ENCODE measurements at regions not wholly inside any gene's neighbourhood (a gene's known extent, or its start where the extent isn't known, plus 50 kb on each side); places are given as distances from the start of the nearest gene placed in this dataset.

DNA sequence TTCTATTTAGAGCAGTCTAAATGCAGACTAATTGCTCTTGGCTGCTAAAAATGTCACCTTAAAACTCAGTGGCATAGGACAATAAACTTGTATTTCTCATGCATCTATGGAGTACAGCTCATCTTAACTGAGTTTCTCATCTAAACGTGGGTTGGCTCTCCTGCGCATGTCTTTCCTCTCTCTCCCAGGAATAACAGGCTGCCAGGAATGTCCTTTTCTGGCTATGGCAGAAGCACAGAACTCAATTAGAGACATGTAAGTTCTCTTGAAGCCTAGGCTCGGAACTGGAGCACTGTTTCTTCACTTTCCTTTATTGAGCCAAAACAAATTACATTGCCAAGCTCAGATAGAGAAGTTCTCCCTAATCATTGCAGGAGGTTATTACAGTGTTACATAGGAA is 722.3 kb upstream of the FLRT2 start:
- Mint-ChIP-seq H3K9me3 (ENCODE audit: unreplicated experiment) (no peaks in the 10 kb centered on the region), H3K4me3 (ENCODE audit: unreplicated experiment) (no peak overlapping the region), H3K36me3 (ENCODE audit: unreplicated experiment) (no peaks in the 10 kb centered on the region), H3K27me3 (ENCODE audit: unreplicated experiment) (no peaks in the 10 kb centered on the region), H3K27ac (ENCODE audit: unreplicated experiment) (no peak overlapping the region), H3K4me1 (ENCODE audit: unreplicated experiment) (peaks cover 2% of the 10 kb centered on the region)
- TF ChIP-seq, protein P1, sequence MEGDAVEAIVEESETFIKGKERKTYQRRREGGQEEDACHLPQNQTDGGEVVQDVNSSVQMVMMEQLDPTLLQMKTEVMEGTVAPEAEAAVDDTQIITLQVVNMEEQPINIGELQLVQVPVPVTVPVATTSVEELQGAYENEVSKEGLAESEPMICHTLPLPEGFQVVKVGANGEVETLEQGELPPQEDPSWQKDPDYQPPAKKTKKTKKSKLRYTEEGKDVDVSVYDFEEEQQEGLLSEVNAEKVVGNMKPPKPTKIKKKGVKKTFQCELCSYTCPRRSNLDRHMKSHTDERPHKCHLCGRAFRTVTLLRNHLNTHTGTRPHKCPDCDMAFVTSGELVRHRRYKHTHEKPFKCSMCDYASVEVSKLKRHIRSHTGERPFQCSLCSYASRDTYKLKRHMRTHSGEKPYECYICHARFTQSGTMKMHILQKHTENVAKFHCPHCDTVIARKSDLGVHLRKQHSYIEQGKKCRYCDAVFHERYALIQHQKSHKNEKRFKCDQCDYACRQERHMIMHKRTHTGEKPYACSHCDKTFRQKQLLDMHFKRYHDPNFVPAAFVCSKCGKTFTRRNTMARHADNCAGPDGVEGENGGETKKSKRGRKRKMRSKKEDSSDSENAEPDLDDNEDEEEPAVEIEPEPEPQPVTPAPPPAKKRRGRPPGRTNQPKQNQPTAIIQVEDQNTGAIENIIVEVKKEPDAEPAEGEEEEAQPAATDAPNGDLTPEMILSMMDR (IDR thresholded peaks at IDR 0.05): no peak
- no peak for DNase-seq (ENCODE audit: extremely low spot score, unreplicated experiment)

DNA sequence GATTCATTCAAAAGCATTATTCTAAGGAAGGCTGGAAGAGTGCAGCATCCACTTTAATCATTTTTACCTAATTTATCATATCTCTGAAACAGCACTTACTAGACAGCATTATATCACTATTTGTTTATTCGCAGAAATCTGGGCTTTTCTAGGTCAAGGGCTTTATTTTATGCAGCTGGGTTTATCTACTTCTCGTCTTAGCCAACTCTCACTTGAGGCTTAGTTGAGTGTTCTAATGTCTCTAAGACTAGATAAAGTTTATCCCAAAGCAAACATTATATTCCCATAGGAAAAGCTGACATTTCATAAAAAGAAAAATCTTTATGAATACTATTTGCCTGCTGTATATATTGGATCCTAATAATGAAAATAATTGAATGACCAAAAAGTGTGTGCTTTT is 720.8 kb upstream of the FLRT2 start:
- H3K4me3 Mint-ChIP-seq (ENCODE audit: unreplicated experiment): no peak overlapping the region
- H3K36me3 Mint-ChIP-seq (ENCODE audit: unreplicated experiment): no peaks in the 10 kb centered on the region
- no peaks in the 10 kb centered on the region for H3K27me3 Mint-ChIP-seq (ENCODE audit: unreplicated experiment)
- H3K27ac Mint-ChIP-seq (ENCODE audit: unreplicated experiment): no peak overlapping the region
- no peaks in the 10 kb centered on the region for H3K9me3 Mint-ChIP-seq (ENCODE audit: unreplicated experiment)
- DNase-seq (ENCODE audit: extremely low spot score, unreplicated experiment): no peak
- peaks cover 2% of the 10 kb centered on the region for H3K4me1 Mint-ChIP-seq (ENCODE audit: unreplicated experiment)
- TF ChIP-seq, protein P1 (IDR thresholded peaks at IDR 0.05): no peak

DNA sequence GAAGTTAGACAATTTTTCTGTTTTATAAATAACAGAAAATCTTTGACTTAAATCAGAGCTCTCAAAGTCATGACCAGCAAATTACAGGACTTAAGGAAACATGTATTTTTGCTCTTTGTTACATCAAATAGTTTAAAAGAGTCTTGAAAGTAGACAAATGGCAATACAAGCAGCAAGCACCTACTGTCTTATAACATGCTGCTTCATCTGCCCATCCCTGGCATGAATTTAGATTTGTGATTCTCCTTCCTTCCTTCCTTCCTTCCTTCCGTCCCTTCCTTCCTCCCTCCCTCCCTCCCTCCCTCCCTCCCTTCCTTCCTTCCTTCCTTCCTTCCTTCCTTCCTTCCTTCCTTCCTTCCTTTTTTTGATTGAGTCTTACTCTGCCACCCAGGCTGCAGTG is 715.6 kb upstream of the FLRT2 start:
- no peak overlapping the region for H3K4me3 Mint-ChIP-seq (ENCODE audit: unreplicated experiment)
- H3K9me3 Mint-ChIP-seq (ENCODE audit: unreplicated experiment): no peaks in the 10 kb centered on the region
- no peak overlapping the region for H3K27ac Mint-ChIP-seq (ENCODE audit: unreplicated experiment)
- peaks cover 5% of the 10 kb centered on the region for H3K4me1 Mint-ChIP-seq (ENCODE audit: unreplicated experiment)
- TF ChIP-seq, protein P1 (IDR thresholded peaks at IDR 0.05): no peak
- H3K36me3 Mint-ChIP-seq (ENCODE audit: unreplicated experiment): no peaks in the 10 kb centered on the region
- no peaks in the 10 kb centered on the region for H3K27me3 Mint-ChIP-seq (ENCODE audit: unreplicated experiment)
- no peak for DNase-seq (ENCODE audit: extremely low spot score, unreplicated experiment)

DNA sequence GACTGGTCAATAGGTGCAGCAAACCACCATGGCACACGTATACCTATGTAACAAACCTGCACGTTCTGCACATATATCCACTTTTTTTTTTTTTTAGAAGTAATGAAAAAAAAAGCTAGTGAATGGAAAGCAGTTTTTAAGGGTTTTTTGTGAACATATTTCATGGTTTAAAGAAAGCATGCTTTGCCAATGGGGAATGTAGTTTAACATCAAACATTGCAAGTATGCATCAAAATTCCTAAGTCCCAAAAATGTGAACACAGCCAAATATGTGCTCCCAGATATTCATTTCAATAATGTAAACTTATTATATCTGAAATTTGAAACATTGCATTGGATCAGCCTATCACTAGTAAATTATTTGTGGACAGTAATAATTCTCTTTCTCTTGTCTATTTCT is 710.4 kb upstream of the FLRT2 start:
- no peaks in the 10 kb centered on the region for H3K36me3 Mint-ChIP-seq (ENCODE audit: unreplicated experiment)
- TF ChIP-seq, protein P1 (IDR thresholded peaks at IDR 0.05): no peak
- H3K27ac Mint-ChIP-seq (ENCODE audit: unreplicated experiment): no peak overlapping the region
- H3K4me1 Mint-ChIP-seq (ENCODE audit: unreplicated experiment): peaks cover 14% of the 10 kb centered on the region
- H3K27me3 Mint-ChIP-seq (ENCODE audit: unreplicated experiment): no peaks in the 10 kb centered on the region
- peaks cover 3% of the 10 kb centered on the region for H3K9me3 Mint-ChIP-seq (ENCODE audit: unreplicated experiment)
- H3K4me3 Mint-ChIP-seq (ENCODE audit: unreplicated experiment): no peak overlapping the region
- no peak for DNase-seq (ENCODE audit: extremely low spot score, unreplicated experiment)

DNA sequence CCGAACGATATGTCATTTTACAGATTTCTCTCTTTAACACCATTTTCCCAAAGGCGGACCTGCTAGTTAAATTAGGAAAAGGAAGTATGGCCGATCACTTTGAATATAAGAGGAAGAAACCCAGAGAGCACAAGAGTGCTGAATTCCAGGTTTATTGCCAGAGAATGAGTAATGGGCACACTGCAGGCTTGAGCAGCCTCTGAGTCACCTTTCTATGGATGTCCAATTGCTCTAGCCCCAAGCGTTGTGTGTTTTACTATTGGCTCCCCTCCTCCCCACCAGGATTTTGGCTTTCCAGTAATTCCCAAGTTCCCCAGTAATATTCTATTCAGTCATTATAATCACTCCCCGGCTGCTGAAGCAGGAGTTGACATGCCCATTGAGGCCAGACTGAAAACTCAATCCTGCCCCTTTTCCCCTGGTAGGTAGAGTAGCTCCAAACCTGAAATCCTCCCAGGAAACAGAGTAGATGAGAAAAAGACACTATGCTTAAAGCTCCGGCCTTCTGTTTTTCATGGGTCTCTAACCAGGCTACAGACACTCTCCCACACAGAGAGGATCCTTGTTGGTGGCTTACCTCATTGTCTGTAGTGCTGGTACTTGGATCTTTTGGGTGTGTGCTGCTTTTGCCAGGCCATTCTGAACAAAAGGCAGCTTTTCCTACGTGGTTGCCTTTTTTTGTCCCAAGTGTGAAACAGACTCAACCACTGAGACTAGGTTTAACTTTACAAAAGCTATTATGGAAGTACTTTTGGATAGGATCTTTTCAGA is 704.3 kb upstream of the FLRT2 start:
- H3K4me1 Mint-ChIP-seq (ENCODE audit: unreplicated experiment): peaks cover 20% of the 10 kb centered on the region
- H3K27ac Mint-ChIP-seq (ENCODE audit: unreplicated experiment): no peak overlapping the region
- H3K27me3 Mint-ChIP-seq (ENCODE audit: unreplicated experiment): no peaks in the 10 kb centered on the region
- TF ChIP-seq, protein P1 (IDR thresholded peaks at IDR 0.05): no peak
- H3K9me3 Mint-ChIP-seq (ENCODE audit: unreplicated experiment): peaks cover 3% of the 10 kb centered on the region
- H3K4me3 Mint-ChIP-seq (ENCODE audit: unreplicated experiment): no peak overlapping the region
- no peaks in the 10 kb centered on the region for H3K36me3 Mint-ChIP-seq (ENCODE audit: unreplicated experiment)
- no peak for DNase-seq (ENCODE audit: extremely low spot score, unreplicated experiment)

All from osteocyte (in vitro differentiated cells).